H7 (cell line): ENCODE measurements at regions not wholly inside any gene's neighbourhood (a gene's known extent, or its start where the extent isn't known, plus 50 kb on each side); places are given as distances from the start of the nearest gene placed in this dataset.

Source experiments
- DNase-seq: peaks from one replicate; pipeline ENCODE4 v3.0.0; 2012
- H3K27me3 ChIP-seq: 2 replicates; pipeline ENCODE4 v1.6.0; 2011; ENCODE audit warnings: mild to moderate bottlenecking, low read length; ENCODE audit not compliant: control insufficient read depth, insufficient read depth
- H3K36me3 ChIP-seq: replicated peaks from 2 replicates; pipeline ENCODE4 v1.5.1; 2011; ENCODE audit warnings: low read length; ENCODE audit not compliant: control insufficient read depth, insufficient read depth
- H3K4me3 ChIP-seq: 2 replicates; pipeline ENCODE4 v1.5.1; 2011; ENCODE audit warnings: low read depth, mild to moderate bottlenecking, control low read depth, low read length, moderate library complexity; ENCODE audit not compliant: insufficient read depth

- DNase-seq = no peak
- H3K4me3 ChIP-seq = no peak overlapping the region
- no peaks in the 10 kb centered on the region for H3K36me3 ChIP-seq
Observed at GRCh38 chr17:72553051-72553755, 432.4 kb downstream of the SOX9 start.

GRCh38 chr17:72554508-72554907, 433.7 kb downstream of the SOX9 start:
- H3K36me3 ChIP-seq = no peaks in the 10 kb centered on the region
- H3K27me3 ChIP-seq = no peaks in the 10 kb centered on the region
- H3K4me3 ChIP-seq = no peak overlapping the region
- no peak for DNase-seq

More at GRCh38 chr17:72553051-72553755, 432.4 kb downstream of the SOX9 start:
- no peaks in the 10 kb centered on the region for H3K27me3 ChIP-seq

GRCh38 chr17:72555052-72555451, 434.2 kb downstream of the SOX9 start:
- H3K36me3 ChIP-seq = no peaks in the 10 kb centered on the region
- no peaks in the 10 kb centered on the region for H3K27me3 ChIP-seq
- DNase-seq = no peak
- H3K4me3 ChIP-seq = no peak overlapping the region

- peak; percentile 88 for DNase-seq
- H3K36me3 ChIP-seq = no peaks in the 10 kb centered on the region
- H3K4me3 ChIP-seq = no peak overlapping the region
- no peaks in the 10 kb centered on the region for H3K27me3 ChIP-seq
Observed at GRCh38 chr17:72556944-72557826, 436.4 kb downstream of the SOX9 start.

GRCh38 chr17:72558971-72559476, 438.2 kb downstream of the SOX9 start:
- Histone ChIP-seq H3K4me3 (no peak overlapping the region), H3K36me3 (no peaks in the 10 kb centered on the region), H3K27me3 (no peaks in the 10 kb centered on the region)
- DNase-seq = no peak

GRCh38 chr17:72560303-72561247, 439.8 kb downstream of the SOX9 start:
- H3K4me3 ChIP-seq = no peak overlapping the region
- no peaks in the 10 kb centered on the region for H3K36me3 ChIP-seq
- DNase-seq = peak; percentile 84
- no peaks in the 10 kb centered on the region for H3K27me3 ChIP-seq

- no peaks in the 10 kb centered on the region for H3K27me3 ChIP-seq
- no peak for DNase-seq
- H3K4me3 ChIP-seq = no peak overlapping the region
- H3K36me3 ChIP-seq = no peaks in the 10 kb centered on the region
Observed at GRCh38 chr17:72561266-72561665, 440.4 kb downstream of the SOX9 start.

GRCh38 chr17:72561680-72562079, 440.9 kb downstream of the SOX9 start:
- no peaks in the 10 kb centered on the region for H3K36me3 ChIP-seq
- H3K4me3 ChIP-seq = no peak overlapping the region
- H3K27me3 ChIP-seq = no peaks in the 10 kb centered on the region

GRCh38 chr17:72562615-72563188, 441.9 kb downstream of the SOX9 start:
- DNase-seq = no peak
- no peak overlapping the region for H3K4me3 ChIP-seq
- H3K27me3 ChIP-seq = no peaks in the 10 kb centered on the region
- H3K36me3 ChIP-seq = no peaks in the 10 kb centered on the region

More at GRCh38 chr17:72561680-72562079, 440.9 kb downstream of the SOX9 start:
- no peak for DNase-seq

- DNase-seq = no peak
- Histone ChIP-seq H3K4me3 (no peak overlapping the region), H3K36me3 (no peaks in the 10 kb centered on the region), H3K27me3 (no peaks in the 10 kb centered on the region)
Observed at GRCh38 chr17:72563952-72564351, 443.1 kb downstream of the SOX9 start.

- no peak overlapping the region for H3K4me3 ChIP-seq
- no peaks in the 10 kb centered on the region for H3K27me3 ChIP-seq
- no peaks in the 10 kb centered on the region for H3K36me3 ChIP-seq
- DNase-seq = no peak
Observed at GRCh38 chr17:72565006-72565405, 444.2 kb downstream of the SOX9 start.

GRCh38 chr17:72565758-72566157, 444.9 kb downstream of the SOX9 start:
- DNase-seq = no peak
- Histone ChIP-seq H3K36me3 (no peaks in the 10 kb centered on the region), H3K27me3 (no peaks in the 10 kb centered on the region), H3K4me3 (no peak overlapping the region)

GRCh38 chr17:72566671-72567484, 446.1 kb downstream of the SOX9 start:
- H3K36me3 ChIP-seq = no peaks in the 10 kb centered on the region
- no peaks in the 10 kb centered on the region for H3K27me3 ChIP-seq
- no peak for DNase-seq
- H3K4me3 ChIP-seq = no peak overlapping the region
